GM12892 (cell line): ENCODE measurements at regions not wholly inside any gene's neighbourhood (a gene's known extent, or its start where the extent isn't known, plus 50 kb on each side); places are given as distances from the start of the nearest gene placed in this dataset.
"Not testable (repeated sequence)": the region's sequence is repeated elsewhere in the genome, so short reads cannot be mapped to it uniquely, and the experiment has no call there.

ENCODE experiments used
- DNase-seq: peaks from one replicate; pipeline ENCODE4 v3.0.0; 2011; ENCODE audit not compliant: insufficient read length
- FAIRE-seq: peaks from 2 replicates; lab custom pipeline; 2011; peaks lifted over from hg19 to GRCh38; lab: Jason Lieb, UNC
- POLR2A ChIP-seq: IDR thresholded peaks from 2 replicates; pipeline ENCODE4 v1.6.1; 2011; ENCODE audit warnings: low read depth, low read length, control low read depth
- POLR2AphosphoS5 ChIP-seq: IDR thresholded peaks from 2 replicates; pipeline ENCODE4 v1.6.1; 2011; ENCODE audit warnings: low read depth, low read length, control low read depth
- TAF1 ChIP-seq: IDR thresholded peaks from 2 replicates; pipeline ENCODE4 v1.6.1; 2011; ENCODE audit warnings: low read depth, mild to moderate bottlenecking, control low read depth, low read length, borderline replicate concordance

DNA sequence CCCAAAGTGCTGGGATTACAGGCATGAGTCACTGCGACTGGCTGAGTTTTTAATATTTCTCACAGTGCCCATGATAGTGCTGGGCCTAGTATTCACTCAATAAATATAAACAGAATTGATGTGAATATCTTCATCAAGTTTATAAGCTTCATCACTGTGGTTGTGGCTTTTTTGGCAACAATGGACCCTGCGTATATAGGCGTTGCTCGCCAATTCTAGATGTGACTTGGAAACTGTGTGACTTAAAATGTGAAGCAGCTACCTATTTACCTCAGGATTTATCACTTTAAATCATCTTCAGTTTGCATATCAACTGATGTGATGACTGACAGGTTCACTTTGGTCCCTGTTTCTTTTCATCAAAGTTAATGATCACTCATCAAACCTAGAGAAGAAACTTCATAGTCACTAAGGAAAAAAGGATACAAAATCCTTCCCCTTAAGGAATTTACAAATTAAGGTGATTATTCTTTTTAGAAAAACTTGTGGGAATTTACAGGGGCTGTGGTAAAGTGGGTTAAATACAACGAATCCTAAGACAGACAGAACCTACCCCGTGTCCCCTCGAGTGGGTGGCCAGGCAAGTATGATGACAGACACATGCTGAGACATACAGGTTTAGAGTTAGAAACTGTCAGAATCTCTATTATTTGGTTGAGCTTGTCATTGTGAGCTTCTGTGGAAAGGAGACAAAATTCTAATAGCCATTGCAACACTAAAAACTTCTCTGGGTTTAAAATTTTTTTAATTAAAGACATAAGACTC, 101.3 kb downstream of the AKAP11 start:
- FAIRE-seq (peak; percentile 84), DNase-seq (no peak)
- TF ChIP-seq POLR2A (no peak), POLR2AphosphoS5 (no peak)

DNA sequence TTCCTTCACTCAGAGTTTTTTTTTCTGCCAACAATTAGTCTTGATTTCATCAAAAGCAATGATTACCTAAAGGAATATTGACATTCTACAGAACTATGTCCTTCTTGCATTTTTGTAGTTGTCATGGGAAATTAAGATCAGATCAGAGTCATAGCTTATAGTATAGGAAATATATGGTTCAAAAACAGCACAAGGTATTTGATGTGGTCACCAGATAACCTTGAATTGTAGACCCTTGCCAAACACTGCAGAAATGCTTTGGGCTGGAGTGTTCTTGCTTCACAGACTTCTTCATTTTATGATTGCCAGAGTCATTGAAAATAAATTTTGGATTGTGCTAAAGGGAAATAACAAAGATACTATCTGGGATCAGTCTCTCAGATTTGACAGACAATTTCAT, 103.7 kb downstream of the AKAP11 start:
- DNase-seq = no peak
- TF ChIP-seq POLR2AphosphoS5 = no peak
- no peak for TF ChIP-seq TAF1
- no peak for TF ChIP-seq POLR2A
- no peak for FAIRE-seq

DNA sequence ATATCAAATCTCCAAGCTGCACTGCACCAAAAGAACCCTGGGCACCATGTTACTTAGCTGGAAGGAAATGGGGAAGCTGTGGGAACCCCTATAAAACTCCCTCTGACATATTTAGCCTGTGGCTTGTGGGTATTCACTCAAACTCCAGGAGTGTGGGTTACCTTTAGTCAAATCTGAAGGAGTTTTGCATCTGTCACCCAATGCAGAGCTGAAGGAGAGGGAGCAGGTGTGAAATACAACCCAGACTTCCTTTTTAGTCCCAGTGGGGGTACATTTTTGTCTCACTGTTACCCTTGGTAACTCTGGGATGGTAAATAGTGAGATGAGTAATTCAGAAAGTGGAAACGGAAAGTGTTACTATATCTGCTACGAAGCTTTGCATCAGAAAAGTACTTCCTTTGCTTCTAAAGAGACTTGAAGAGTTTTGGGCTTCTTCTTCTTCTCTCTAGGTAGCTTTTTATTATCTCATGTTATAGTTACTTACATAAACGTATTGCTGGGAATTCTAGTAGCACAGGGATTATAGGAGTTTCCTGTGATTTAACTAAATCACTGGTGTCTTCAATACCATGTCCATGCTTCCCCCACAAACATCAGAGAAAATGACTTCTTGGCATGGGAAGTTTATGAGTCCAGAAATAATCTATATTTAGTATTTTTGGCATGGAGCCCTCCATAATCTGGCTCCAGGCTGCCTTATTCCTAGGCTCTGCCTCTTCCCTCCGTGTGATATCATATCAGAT, 105.9 kb downstream of the AKAP11 start:
- no peak for TF ChIP-seq POLR2AphosphoS5
- no peak; the same call in 1 of the 2 replicates for TF ChIP-seq POLR2A
- TF ChIP-seq TAF1 = 0 out of 2 replicates have a peak, but pooled peaks have one; percentile 12
- FAIRE-seq = peak; percentile 98
- no peak for DNase-seq

DNA sequence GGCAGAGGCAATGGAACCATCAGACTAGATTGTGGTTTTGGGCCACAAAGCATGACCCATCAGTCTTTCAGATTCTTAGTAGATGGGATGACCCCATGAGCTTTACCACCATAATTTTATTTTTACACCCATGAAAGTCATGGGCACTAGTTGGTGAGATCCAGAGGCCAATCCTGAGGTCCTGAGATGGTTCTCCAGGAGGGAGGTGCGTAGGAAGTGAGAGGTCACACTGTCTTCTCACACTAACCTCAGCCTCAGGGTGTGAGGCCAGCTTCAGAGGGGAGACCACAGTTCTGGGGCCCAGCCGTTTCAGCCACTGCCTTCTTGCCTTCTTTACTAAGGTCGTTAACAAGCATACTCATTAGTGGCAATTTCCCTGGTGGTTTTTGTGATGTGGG, 106.4 kb downstream of the AKAP11 start:
- DNase-seq (no peak), FAIRE-seq (peak; percentile 90)
- TF ChIP-seq TAF1 = no peak
- peak; percentile 69 for TF ChIP-seq POLR2A
- TF ChIP-seq POLR2AphosphoS5 = peak; percentile 80

DNA sequence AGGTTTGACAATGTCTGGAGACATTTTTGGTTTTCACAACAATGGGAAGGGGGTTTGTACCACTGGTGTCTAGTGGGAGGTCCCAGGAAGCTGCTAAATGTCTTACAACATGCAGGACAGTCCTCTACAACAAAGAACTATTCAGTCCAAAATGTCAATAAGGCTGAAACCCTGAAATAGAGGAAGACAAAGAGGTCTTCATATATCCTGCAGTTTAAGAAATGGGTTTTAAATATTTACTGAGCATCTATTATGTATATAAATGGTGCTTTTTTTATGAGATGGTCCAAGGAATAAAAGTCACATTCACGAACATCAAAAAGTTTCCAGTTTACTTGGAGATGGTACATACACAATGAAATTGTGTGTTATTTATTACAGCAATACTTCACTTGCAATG, 107.3 kb downstream of the AKAP11 start:
- TF ChIP-seq POLR2A (no peak), TAF1 (no peak), POLR2AphosphoS5 (no peak)
- no peak for DNase-seq
- FAIRE-seq = no peak

DNA sequence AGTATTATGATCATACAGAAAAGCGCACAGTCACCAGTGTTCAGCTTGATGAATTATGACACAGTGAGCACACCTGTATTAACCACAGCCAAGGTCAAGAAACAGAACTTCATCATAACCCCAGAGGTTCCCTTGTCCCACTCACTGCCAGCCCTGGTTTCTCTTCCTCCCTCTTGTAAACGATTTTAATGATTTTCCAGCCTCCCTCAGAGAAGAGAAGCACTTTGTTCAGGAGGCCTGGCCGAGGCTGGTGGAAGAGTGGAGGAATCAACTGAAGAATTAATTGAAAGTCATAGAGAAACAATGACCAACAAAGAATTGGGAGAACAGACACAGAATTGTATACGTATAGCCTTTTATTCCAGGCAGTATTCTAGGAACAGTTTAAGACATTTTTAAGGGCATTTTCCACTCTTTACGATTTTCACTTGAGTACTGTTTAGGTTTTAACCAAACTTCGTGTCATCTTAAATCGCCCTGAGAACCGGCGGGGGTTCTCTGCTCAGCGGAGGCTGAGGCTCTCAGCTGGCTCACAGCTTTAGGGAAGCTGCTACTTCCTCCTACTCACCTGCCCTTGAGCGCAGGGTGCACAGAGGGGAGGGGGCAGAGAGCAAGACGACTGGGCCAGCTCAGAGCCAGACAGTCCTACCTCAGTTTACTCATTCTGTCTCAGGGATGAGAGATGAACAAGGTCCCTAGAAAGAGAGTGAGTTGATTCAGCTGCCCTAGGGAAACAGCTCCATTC, 108.6 kb downstream of the AKAP11 start:
- peak; percentile 97 for FAIRE-seq
- TF ChIP-seq POLR2AphosphoS5 (peak; percentile 18; the same call in 1 of the 2 replicates), POLR2A (peak; percentile 57), TAF1 (no peak)
- no peak for DNase-seq

DNA sequence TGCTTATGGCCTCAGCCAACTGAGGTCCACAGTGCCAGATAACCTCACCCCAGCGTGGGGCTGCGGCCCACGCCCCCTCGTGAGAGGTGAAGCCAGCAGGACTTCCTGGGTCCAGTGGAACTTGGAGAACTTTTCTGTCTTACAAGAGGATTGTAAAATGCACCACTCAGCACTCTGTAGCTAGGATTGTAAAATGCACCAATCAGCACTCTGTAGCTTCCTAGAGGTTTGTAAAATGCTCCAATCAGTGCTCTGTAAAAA, 109.1 kb downstream of the AKAP11 start:
- FAIRE-seq = no peak
- DNase-seq = no peak
- TF ChIP-seq POLR2A = no peak
- TF ChIP-seq TAF1 = no peak
- TF ChIP-seq POLR2AphosphoS5 = no peak

DNA sequence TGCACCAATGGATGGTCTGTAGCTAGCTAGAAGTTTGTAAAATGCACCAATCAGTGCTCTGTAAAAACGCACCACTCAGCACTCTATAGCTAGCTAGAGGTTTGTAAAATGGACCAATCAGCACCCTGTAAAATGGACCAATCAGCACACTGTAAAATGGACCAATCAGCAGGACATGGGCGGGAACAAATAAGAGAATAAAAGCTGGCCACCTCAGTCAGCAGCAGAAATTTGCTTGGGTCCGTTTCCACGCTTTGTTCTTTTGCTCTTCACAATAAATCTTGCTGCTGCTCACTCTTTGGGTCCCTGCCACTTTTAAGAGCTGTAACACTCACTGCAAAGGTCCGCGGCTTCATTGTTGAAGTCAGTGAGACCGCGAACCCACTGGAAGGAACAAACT, 109.5 kb downstream of the AKAP11 start:
- FAIRE-seq = not testable (repeated sequence)

DNA sequence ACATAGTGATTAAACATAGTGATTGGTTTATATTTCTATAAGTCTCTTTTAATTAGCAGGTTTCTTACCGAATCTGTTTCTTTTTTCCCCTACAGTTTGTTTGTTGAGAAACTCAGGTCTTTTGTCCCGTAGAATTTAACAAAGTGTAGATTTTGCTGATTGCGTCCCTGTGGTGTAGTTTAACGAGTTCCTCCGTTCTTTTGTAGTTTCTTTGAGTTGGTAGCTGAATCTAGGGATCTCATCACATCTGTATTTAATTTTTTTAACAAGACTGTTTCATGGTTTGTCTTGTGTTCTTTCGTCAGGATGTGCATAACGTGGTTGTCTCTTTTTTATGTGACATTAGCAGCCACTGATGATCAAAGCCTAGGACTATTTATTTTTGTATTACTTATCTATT, 111.1 kb downstream of the AKAP11 start:
- TF ChIP-seq TAF1 (no peak), POLR2AphosphoS5 (no peak), POLR2A (no peak)
- no peak for DNase-seq
- FAIRE-seq = peak; percentile 27

More for the DNA sequence above, 109.5 kb downstream of the AKAP11 start:
- not testable (repeated sequence) for DNase-seq

DNA sequence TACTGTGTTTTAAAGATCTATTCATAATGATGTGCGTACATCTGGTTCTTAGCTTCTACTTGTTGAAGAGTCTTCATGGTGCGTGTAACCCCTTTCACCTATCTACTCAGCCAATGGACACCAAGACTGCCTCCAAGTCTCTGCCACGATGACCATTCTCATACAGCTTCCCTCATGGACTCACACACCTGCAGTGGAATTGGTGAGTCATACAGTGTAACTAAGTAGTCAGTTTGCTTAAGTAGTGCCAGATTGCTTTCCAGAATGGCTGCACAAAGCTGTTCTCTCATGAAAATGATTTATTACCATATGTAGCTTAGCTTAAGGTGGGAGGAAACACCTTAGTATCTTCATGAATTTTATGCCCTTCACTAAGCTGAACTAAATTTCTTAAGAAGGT, 112.3 kb downstream of the AKAP11 start:
- TF ChIP-seq POLR2A (no peak), TAF1 (no peak), POLR2AphosphoS5 (no peak)
- no peak for FAIRE-seq
- DNase-seq = no peak

DNA sequence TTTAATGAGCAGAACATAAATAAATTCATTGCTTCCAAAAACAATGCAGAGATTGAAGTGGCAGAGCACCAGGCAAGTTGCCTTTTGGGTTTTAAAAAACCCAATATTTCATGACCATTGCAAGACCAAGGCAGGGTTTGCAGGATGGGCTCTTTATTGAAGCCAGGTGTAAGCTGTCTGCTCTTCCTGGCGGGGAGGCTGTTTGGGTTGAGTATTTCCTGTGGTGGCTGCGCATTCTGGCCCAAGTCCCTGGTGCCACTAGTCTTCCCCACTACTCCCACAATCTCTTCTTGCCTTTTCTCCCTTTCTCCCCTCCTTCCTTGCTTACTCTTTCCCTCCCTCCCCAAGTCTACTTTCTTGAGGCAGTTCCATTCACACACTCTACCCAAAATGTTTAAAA, 116.4 kb downstream of the AKAP11 start:
- no peak for DNase-seq
- FAIRE-seq = no peak
- no peak for TF ChIP-seq TAF1
- no peak for TF ChIP-seq POLR2AphosphoS5
- TF ChIP-seq POLR2A = no peak
